HepG2 (cell line): ENCODE measurements at regions not wholly inside any gene's neighbourhood (a gene's known extent, or its start where the extent isn't known, plus 50 kb on each side); places are given as distances from the start of the nearest gene placed in this dataset.
"Not testable (repeated sequence)": the region's sequence is repeated elsewhere in the genome, so short reads cannot be mapped to it uniquely, and the experiment has no call there.

Source experiments
- FLYWCH1 ChIP-seq: sonication (generic); formaldehyde crosslinking; IDR thresholded peaks from 2 replicates; pipeline ENCODE4 v1.8.1; 2023; ENCODE audit warnings: mild to moderate bottlenecking, missing genetic modification reagents
- FOXJ3 ChIP-seq: sonication (generic); formaldehyde crosslinking; IDR thresholded peaks from 2 replicates; pipeline ENCODE4 v1.4.0; 2020; ENCODE audit warnings: missing genetic modification reagents, mild to moderate bottlenecking, borderline replicate concordance
- GATA4 ChIP-seq: sonication (generic); IDR thresholded peaks from 2 replicates; pipeline ENCODE4 v1.6.1; 2016; ENCODE audit warnings: antibody characterized with exemption, low read depth, borderline replicate concordance
- HNF1B ChIP-seq: sonication (generic); formaldehyde crosslinking; IDR thresholded peaks from 2 replicates; pipeline ENCODE4 v1.5.1; 2020; ENCODE audit warnings: mild to moderate bottlenecking, moderate library complexity, missing genetic modification reagents
- HOXA9 ChIP-seq: sonication (generic); formaldehyde crosslinking; IDR thresholded peaks from 2 replicates; pipeline ENCODE4 v1.8.1; 2022; ENCODE audit warnings: missing genetic modification reagents, mild to moderate bottlenecking, moderate library complexity, borderline replicate concordance
- LCORL ChIP-seq, 2 experiments: fragments of 450-650 bp in 1 of 2; sonication (generic) in 1 of 2; formaldehyde crosslinking in 1 of 2; IDR thresholded peaks; 2 replicates each; pipeline versions ENCODE4 v1.5.0 to v1.6.1; 2017 to 2020; ENCODE audit warnings: antibody characterized with exemption in 1 of 2, missing genetic modification reagents in 1 of 2
- MAZ ChIP-seq, 2 experiments: sonication (generic) in 1 of 2; formaldehyde crosslinking in 1 of 2; IDR thresholded peaks; 2 replicates each; pipeline versions ENCODE4 v1.5.0 to v1.6.1; 2012 to 2020; ENCODE audit warnings: low read depth in 2 of 2, mild to moderate bottlenecking in 2 of 2, borderline replicate concordance in 1 of 2, improper control_type of control experiment in 1 of 2, low read length in 1 of 2, missing genetic modification reagents in 1 of 2, moderate library complexity in 1 of 2
- NCOR1 ChIP-seq: fragments of 200-600 bp; sonication (generic); IDR thresholded peaks from 2 replicates; pipeline ENCODE4 v1.7.0; 2017; ENCODE audit warnings: antibody characterized with exemption, low read length, borderline replicate concordance
- SNAPC4 ChIP-seq: sonication (generic); formaldehyde crosslinking; IDR thresholded peaks from 2 replicates; pipeline ENCODE4 v1.4.0; 2020; ENCODE audit warnings: mild to moderate bottlenecking, missing genetic modification reagents
- THAP9 ChIP-seq: sonication (generic); formaldehyde crosslinking; IDR thresholded peaks from 2 replicates; pipeline ENCODE4; 2020; ENCODE audit warnings: missing genetic modification reagents, mild to moderate bottlenecking, borderline replicate concordance
- ZBTB25 ChIP-seq: IDR thresholded peaks from 2 replicates; pipeline ENCODE4 v1.6.1; 2018; ENCODE audit warnings: missing genetic modification reagents
- ZNF335 ChIP-seq: sonication (generic); formaldehyde crosslinking; IDR thresholded peaks from 2 replicates; pipeline ENCODE4 v1.4.0; 2020; ENCODE audit warnings: missing genetic modification reagents
- ZNF430 ChIP-seq: sonication (generic); formaldehyde crosslinking; IDR thresholded peaks from 2 replicates; pipeline ENCODE4 v1.9.0; 2021; ENCODE audit warnings: mild to moderate bottlenecking, missing genetic modification reagents
- ZNF557 ChIP-seq: sonication (generic); formaldehyde crosslinking; IDR thresholded peaks from 2 replicates; pipeline ENCODE4 v1.4.0; 2020; ENCODE audit warnings: missing genetic modification reagents

- peak; percentile 100 for TF ChIP-seq FOXJ3 (CRISPR knock-in tag)
- peak; percentile 92 for TF ChIP-seq NCOR1
- TF ChIP-seq LCORL (IDR thresholded peaks at IDR 0.05) = peak; percentile 74
- peak; percentile 92 for TF ChIP-seq LCORL (CRISPR knock-in tag; IDR thresholded peaks at IDR 0.05)
- TF ChIP-seq HNF1B (CRISPR knock-in tag) = peak; percentile 93
- TF ChIP-seq ZNF557 (CRISPR knock-in tag) = peak; percentile 61; the same call in 1 of the 2 replicates
- TF ChIP-seq ZBTB25 (CRISPR knock-in tag) = 0 out of 2 replicates have a peak, but pooled peaks have one; percentile 74
- 0 out of 2 replicates have a peak, but pooled peaks have one; percentile 41 for TF ChIP-seq ZNF335 (CRISPR knock-in tag)
- not testable (repeated sequence) for TF ChIP-seq MAZ (IDR thresholded peaks at IDR 0.05; ENCODE audit: borderline replicate concordance, low read depth, low read length)
- 0 out of 2 replicates have a peak, but pooled peaks have one; percentile 44 for TF ChIP-seq MAZ (CRISPR knock-in tag; IDR thresholded peaks at IDR 0.05; ENCODE audit: low read depth)
- peak; percentile 82; the same call in 1 of the 2 replicates for TF ChIP-seq ZNF430 (CRISPR knock-in tag)
- TF ChIP-seq SNAPC4 (CRISPR knock-in tag) = 0 out of 2 replicates have a peak, but pooled peaks have one; percentile 58
- TF ChIP-seq FLYWCH1 (CRISPR knock-in tag) = peak; percentile 86; the same call in 1 of the 2 replicates
- peak; percentile 99 for TF ChIP-seq GATA4
- TF ChIP-seq THAP9 (CRISPR knock-in tag) = 0 out of 2 replicates have a peak, but pooled peaks have one; percentile 28
- TF ChIP-seq HOXA9 (CRISPR knock-in tag) = 0 out of 2 replicates have a peak, but pooled peaks have one; percentile 67
These were observed 158.9 kb downstream of the SUCLG1 start (continued) for GRCh38 chr2:84300001-84300695.
